ENCODE measurements at regions not wholly inside any gene's neighbourhood (a gene's known extent, or its start where the extent isn't known, plus 50 kb on each side); places are given as distances from the start of the nearest gene placed in this dataset.

GRCh38 chr3:43793648-43794372, 103.1 kb downstream of the ABHD5 start (continued):
- no peak for TF ChIP-seq ZNF114 (CRISPR knock-in tag; IDR thresholded peaks at IDR 0.05)
- TF ChIP-seq CREB1 (CRISPR knock-in tag; IDR thresholded peaks at IDR 0.05; ENCODE audit: low read depth), result no peak

- ATAC-seq, result no peak
- no peak for DNase-seq (ENCODE audit: low spot score)
These were observed 104.0 kb downstream of the ABHD5 start for GRCh38 chr3:43794776-43795175.

More at GRCh38 chr3:43794776-43795175, 104.0 kb downstream of the ABHD5 start:
- no peaks in the 10 kb centered on the region for H3K4me1 Mint-ChIP-seq
- Histone ChIP-seq H3F3A (replicated peaks; ENCODE audit: low read depth) (no peaks in the 10 kb centered on the region), H3K79me2 (replicated peaks; ENCODE audit: insufficient read depth) (no peaks in the 10 kb centered on the region), H2AFZ (no peak overlapping the region), H3K36me3 (ENCODE audit: insufficient read depth) (no peaks in the 10 kb centered on the region), H3K9me2 (ENCODE audit: insufficient read depth) (peaks cover 6% of the 10 kb centered on the region), H3K4me2 (no peak overlapping the region), H4K20me1 (replicated peaks; ENCODE audit: insufficient read depth) (no peaks in the 10 kb centered on the region), H3K27ac (ENCODE audit: low read depth) (no peak overlapping the region), H3K4me1 (ENCODE audit: insufficient read depth) (no peaks in the 10 kb centered on the region), H3K27me3 (ENCODE audit: insufficient read depth) (no peaks in the 10 kb centered on the region), H3K4me3 (no peak overlapping the region)
- H3K4me3 Mint-ChIP-seq, result no peak overlapping the region
- no peak overlapping the region for H3K27ac Mint-ChIP-seq
- peaks cover 5% of the 10 kb centered on the region for H3K27me3 Mint-ChIP-seq (ENCODE audit: insufficient read depth, low read depth, poor library complexity)
- no peaks in the 10 kb centered on the region; the same call in 2 of the 3 replicates for H3K9me3 Mint-ChIP-seq
- no peaks in the 10 kb centered on the region for H3K36me3 Mint-ChIP-seq (ENCODE audit: low read depth)
- TF ChIP-seq STAT1 (IDR thresholded peaks at IDR 0.05; ENCODE audit: unreplicated experiment) (no peak), ZNF114 (CRISPR knock-in tag; IDR thresholded peaks at IDR 0.05) (no peak), REST (IDR thresholded peaks at IDR 0.05; ENCODE audit: unreplicated experiment) (no peak), JUNB (IDR thresholded peaks at IDR 0.05; ENCODE audit: unreplicated experiment) (no peak), CREB1 (CRISPR knock-in tag; IDR thresholded peaks at IDR 0.05; ENCODE audit: low read depth) (no peak), EZH2phosphoT487 (IDR thresholded peaks at IDR 0.05; ENCODE audit: unreplicated experiment) (no peak), ETS1 (IDR thresholded peaks at IDR 0.05) (no peak), CTCF (conservative IDR thresholded peaks at IDR 0.05; ENCODE audit: low read depth in 2 of 2) (no peak), NANOG (IDR thresholded peaks at IDR 0.05; ENCODE audit: borderline replicate concordance) (no peak), ZNF462 (CRISPR knock-in tag; IDR thresholded peaks at IDR 0.05) (no peak), ZNF331 (CRISPR knock-in tag; IDR thresholded peaks at IDR 0.05; ENCODE audit: low read depth) (no peak), EZH2 (IDR thresholded peaks at IDR 0.05; ENCODE audit: low read depth, unreplicated experiment) (no peak), POLR2AphosphoS5 (IDR thresholded peaks at IDR 0.05; ENCODE audit: low read depth) (no peak)
